Gastrocnemius medialis (tissue), 4 donors: ENCODE measurements at regions not wholly inside any gene's neighbourhood (a gene's known extent, or its start where the extent isn't known, plus 50 kb on each side); places are given as distances from the start of the nearest gene placed in this dataset.

Experiments used
- POLR2A ChIP-seq, 2 donors: fragments of 450-650 bp; IDR thresholded peaks; one replicate each; pipeline ENCODE4 v1.6.1; 2017; ENCODE audit warnings: antibody characterized with exemption in 2 of 2, mild to moderate bottlenecking in 2 of 2, moderate library complexity in 2 of 2
- TF ChIP-seq, protein P1 (sequence below), 5 experiments: fragments of 450-650 bp in 3 of 5; fragments of 200-600 bp in 2 of 5; sonication (generic) in 2 of 5; IDR thresholded peaks in 4 of 5; conservative IDR thresholded peaks in 1 of 5; 1 replicate in 4 of 5; 2 replicates in 1 of 5; pipeline ENCODE4 v1.5.1; 2016 to 2019; ENCODE audit warnings: antibody characterized with exemption in 5 of 5, mild to moderate bottlenecking in 3 of 5, moderate library complexity in 3 of 5

DNA sequence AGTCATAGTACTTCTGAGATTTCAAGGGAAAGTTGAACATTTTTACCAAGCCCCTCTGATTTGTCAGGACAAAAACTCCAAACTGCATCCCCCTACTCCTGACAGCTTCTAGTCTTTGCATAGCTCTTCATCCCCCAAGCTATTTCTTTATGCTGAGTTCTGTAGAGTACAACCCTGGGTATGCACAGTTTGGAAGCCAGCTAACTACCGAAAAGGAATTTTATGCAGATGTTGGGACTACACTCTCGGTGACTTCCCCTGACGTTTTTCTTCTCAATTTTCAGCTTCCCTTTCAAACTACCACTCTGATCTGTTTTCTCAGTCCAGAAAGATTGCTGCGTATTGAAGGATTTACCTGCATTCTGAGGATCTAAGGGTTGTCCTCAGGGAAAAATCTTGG is 1060.2 kb upstream of the ACVR2A start:
- no peak for TF ChIP-seq POLR2A (IDR thresholded peaks at IDR 0.05)
- TF ChIP-seq, protein P1, sequence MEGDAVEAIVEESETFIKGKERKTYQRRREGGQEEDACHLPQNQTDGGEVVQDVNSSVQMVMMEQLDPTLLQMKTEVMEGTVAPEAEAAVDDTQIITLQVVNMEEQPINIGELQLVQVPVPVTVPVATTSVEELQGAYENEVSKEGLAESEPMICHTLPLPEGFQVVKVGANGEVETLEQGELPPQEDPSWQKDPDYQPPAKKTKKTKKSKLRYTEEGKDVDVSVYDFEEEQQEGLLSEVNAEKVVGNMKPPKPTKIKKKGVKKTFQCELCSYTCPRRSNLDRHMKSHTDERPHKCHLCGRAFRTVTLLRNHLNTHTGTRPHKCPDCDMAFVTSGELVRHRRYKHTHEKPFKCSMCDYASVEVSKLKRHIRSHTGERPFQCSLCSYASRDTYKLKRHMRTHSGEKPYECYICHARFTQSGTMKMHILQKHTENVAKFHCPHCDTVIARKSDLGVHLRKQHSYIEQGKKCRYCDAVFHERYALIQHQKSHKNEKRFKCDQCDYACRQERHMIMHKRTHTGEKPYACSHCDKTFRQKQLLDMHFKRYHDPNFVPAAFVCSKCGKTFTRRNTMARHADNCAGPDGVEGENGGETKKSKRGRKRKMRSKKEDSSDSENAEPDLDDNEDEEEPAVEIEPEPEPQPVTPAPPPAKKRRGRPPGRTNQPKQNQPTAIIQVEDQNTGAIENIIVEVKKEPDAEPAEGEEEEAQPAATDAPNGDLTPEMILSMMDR (IDR thresholded peaks at IDR 0.05 in 4 of 5, conservative IDR thresholded peaks at IDR 0.05 in 1 of 5) = no peak
